Liver (tissue), 8 donors: ENCODE measurements at regions not wholly inside any gene's neighbourhood (a gene's known extent, or its start where the extent isn't known, plus 50 kb on each side); places are given as distances from the start of the nearest gene placed in this dataset.

Experiments used
- DNase-seq: peaks from one replicate; pipeline ENCODE4 v3.0.0-alpha.2; 2017; ENCODE audit warnings: low spot score
- H3K27ac ChIP-seq, 2 donors: one replicate each; pipeline ENCODE4 v1.7.0; 2013; ENCODE audit warnings: inconsistent platforms in 2 of 2, low read length in 2 of 2, control low read depth in 1 of 2, low read depth in 1 of 2, mild to moderate bottlenecking in 1 of 2
- H3K27me3 ChIP-seq, 4 donors: one replicate each; pipeline versions ENCODE4 v1.6.1 to v1.7.0; 2013; ENCODE audit warnings: low read length in 3 of 4, inconsistent platforms in 1 of 4, mild to moderate bottlenecking in 1 of 4, moderate library complexity in 1 of 4; ENCODE audit not compliant: control insufficient read depth in 4 of 4, insufficient read depth in 4 of 4
- H3K36me3 ChIP-seq, 4 donors: one replicate each; pipeline versions ENCODE4 v1.6.1 to v1.7.0; 2013; ENCODE audit warnings: low read length in 3 of 4, mild to moderate bottlenecking in 3 of 4, low read depth in 1 of 4, moderate library complexity in 1 of 4; ENCODE audit not compliant: control insufficient read depth in 4 of 4, insufficient read depth in 3 of 4
- H3K4me1 ChIP-seq, 4 donors: one replicate each; pipeline versions ENCODE4 v1.6.1 to v1.7.0; 2013; ENCODE audit warnings: low read length in 3 of 4, mild to moderate bottlenecking in 3 of 4, moderate library complexity in 1 of 4; ENCODE audit not compliant: control insufficient read depth in 4 of 4, insufficient read depth in 4 of 4
- H3K4me3 ChIP-seq, 3 donors: one replicate each; pipeline versions ENCODE4 v1.6.1 to v1.7.0; 2013; ENCODE audit warnings: low read length in 3 of 3, control low read depth in 1 of 3, low read depth in 1 of 3, mild to moderate bottlenecking in 1 of 3
- H3K9ac ChIP-seq, 2 donors: one replicate each; pipeline ENCODE4 v1.7.0; 2013; ENCODE audit warnings: low read length in 2 of 2, mild to moderate bottlenecking in 2 of 2, moderate library complexity in 2 of 2, control low read depth in 1 of 2, low read depth in 1 of 2
- H3K9me3 ChIP-seq, 4 donors: one replicate each; pipeline versions ENCODE4 v1.6.1 to v1.7.0; 2013; ENCODE audit warnings: low read length in 3 of 4; ENCODE audit not compliant: control insufficient read depth in 4 of 4
- ATF3 ChIP-seq: IDR thresholded peaks from 2 replicates; pipeline ENCODE4 v1.6.1; 2016; ENCODE audit warnings: antibody characterized with exemption
- CTCF ChIP-seq: fragments of 150-350 bp; IDR thresholded peaks from 2 replicates; pipeline ENCODE4 v1.5.1; 2017; ENCODE audit warnings: improper control_type of control experiment, low read depth, low read length; ENCODE audit not compliant: missing input control
- EGR1 ChIP-seq, 2 donors: IDR thresholded peaks; 2 replicates each; pipeline ENCODE4 v1.6.1; 2016 to 2018; ENCODE audit warnings: antibody characterized with exemption in 2 of 2, low read depth in 2 of 2
- FOXA1 ChIP-seq: IDR thresholded peaks from 2 replicates; pipeline ENCODE4 v1.6.1; 2016; ENCODE audit warnings: antibody characterized with exemption
- FOXA2 ChIP-seq: IDR thresholded peaks from 2 replicates; pipeline ENCODE4 v1.6.1; 2016; ENCODE audit warnings: antibody characterized with exemption
- GABPA ChIP-seq, 2 donors: IDR thresholded peaks in 1 of 2; conservative IDR thresholded peaks in 1 of 2; 2 replicates each; pipeline ENCODE4 v1.6.1; 2016; ENCODE audit warnings: antibody characterized with exemption in 2 of 2, mild to moderate bottlenecking in 1 of 2, moderate library complexity in 1 of 2
- HNF4A ChIP-seq, 2 donors: conservative IDR thresholded peaks; 2 replicates each; pipeline ENCODE4 v1.6.1; 2016; ENCODE audit warnings: antibody characterized with exemption in 2 of 2, mild to moderate bottlenecking in 2 of 2
- HNF4G ChIP-seq: IDR thresholded peaks from 2 replicates; pipeline ENCODE4 v1.6.1; 2016; ENCODE audit warnings: antibody characterized with exemption
- JUND ChIP-seq, 2 donors: IDR thresholded peaks; 2 replicates each; pipeline ENCODE4 v1.6.1; 2016; ENCODE audit warnings: antibody characterized with exemption in 2 of 2
- MAX ChIP-seq: IDR thresholded peaks from 2 replicates; pipeline ENCODE4 v1.6.1; 2016; ENCODE audit warnings: antibody characterized with exemption
- NR2F2 ChIP-seq: IDR thresholded peaks from 2 replicates; pipeline ENCODE4 v1.6.1; 2016; ENCODE audit warnings: antibody characterized with exemption
- RAD21 ChIP-seq, 2 donors: IDR thresholded peaks; 2 replicates each; pipeline ENCODE4 v1.6.1; 2016; ENCODE audit warnings: antibody characterized with exemption in 2 of 2, mild to moderate bottlenecking in 2 of 2
- REST ChIP-seq: IDR thresholded peaks from 2 replicates; pipeline ENCODE4 v1.6.1; 2016; ENCODE audit warnings: antibody characterized with exemption, mild to moderate bottlenecking
- RXRA ChIP-seq, 2 donors: IDR thresholded peaks; 2 replicates each; pipeline ENCODE4 v1.6.1; 2017 to 2018; ENCODE audit warnings: antibody characterized with exemption in 2 of 2, mild to moderate bottlenecking in 1 of 2
- SP1 ChIP-seq: IDR thresholded peaks from 2 replicates; pipeline ENCODE4 v1.6.1; 2018; ENCODE audit warnings: antibody characterized with exemption, mild to moderate bottlenecking
- TAF1 ChIP-seq: conservative IDR thresholded peaks from 2 replicates; pipeline ENCODE4 v1.6.1; 2016; ENCODE audit warnings: antibody characterized with exemption, mild to moderate bottlenecking
- YY1 ChIP-seq: IDR thresholded peaks from 2 replicates; pipeline ENCODE4 v1.6.1; 2016; ENCODE audit warnings: antibody characterized with exemption, mild to moderate bottlenecking
- ZBTB33 ChIP-seq: IDR thresholded peaks from 2 replicates; pipeline ENCODE4 v1.6.1; 2016; ENCODE audit warnings: antibody characterized with exemption
- WGBS: extraction: QIAGEN DNeasy Blood & Tissue Kit; methylation state at CpG from one replicate; pipeline ENCODE4 v1.1.7; 2013; 5-methylcytosine and 5-hydroxymethylcytosine counted together
- donor health status: healthy.
- donor health status: healthy.
- donor health status: healthy.
- donor health status: healthy.
- donor health status: healthy.

GRCh38 chr19:28640506-28640905 lies 572.4 kb downstream of the UQCRFS1 start:
- Histone ChIP-seq H3K9me3 (no peaks in the 10 kb centered on the region), H3K4me3 (no peak overlapping the region), H3K36me3 (no peaks in the 10 kb centered on the region), H3K27ac (no peak overlapping the region), H3K9ac (no peak overlapping the region), H3K4me1 (no peaks in the 10 kb centered on the region), H3K27me3 (no peaks in the 10 kb centered on the region)
- no peak for TF ChIP-seq SP1
- TF ChIP-seq MAX = no peak
- no peak for TF ChIP-seq REST
- no peak for TF ChIP-seq HNF4A (conservative IDR thresholded peaks at IDR 0.05)
- TF ChIP-seq RAD21 (IDR thresholded peaks at IDR 0.05) = no peak
- TF ChIP-seq NR2F2 = no peak
- TF ChIP-seq FOXA2 = no peak
- TF ChIP-seq EGR1 (IDR thresholded peaks at IDR 0.05; ENCODE audit: low read depth in 2 of 2) = no peak
- TF ChIP-seq FOXA1 = no peak
- no peak for TF ChIP-seq TAF1
- no peak for TF ChIP-seq CTCF
- no peak for TF ChIP-seq ATF3
- TF ChIP-seq JUND (IDR thresholded peaks at IDR 0.05) = no peak
- no peak for TF ChIP-seq HNF4G
- TF ChIP-seq GABPA (IDR thresholded peaks at IDR 0.05 in 1 of 2, conservative IDR thresholded peaks at IDR 0.05 in 1 of 2) = no peak
- TF ChIP-seq ZBTB33 = no peak
- no peak for TF ChIP-seq YY1
- TF ChIP-seq RXRA (IDR thresholded peaks at IDR 0.05) = no peak
- 75% methylated on average over 4 of the region's 4 CpGs for WGBS
- no peak for DNase-seq

- no peak for DNase-seq
- Histone ChIP-seq H3K9me3 (no peaks in the 10 kb centered on the region), H3K27me3 (no peaks in the 10 kb centered on the region), H3K4me1 (no peaks in the 10 kb centered on the region), H3K4me3 (no peak overlapping the region), H3K36me3 (no peaks in the 10 kb centered on the region), H3K9ac (no peak overlapping the region), H3K27ac (no peak overlapping the region)
- TF ChIP-seq YY1 = no peak
- TF ChIP-seq RAD21 (IDR thresholded peaks at IDR 0.05) = no peak
- TF ChIP-seq HNF4G = no peak
- WGBS = 84% methylated on average over 4 of the region's 4 CpGs
Measured at GRCh38 chr19:28638445-28638844, 574.5 kb downstream of the UQCRFS1 start.
